ENCODE measurements at regions not wholly inside any gene's neighbourhood (a gene's known extent, or its start where the extent isn't known, plus 50 kb on each side); places are given as distances from the start of the nearest gene placed in this dataset.

DNA sequence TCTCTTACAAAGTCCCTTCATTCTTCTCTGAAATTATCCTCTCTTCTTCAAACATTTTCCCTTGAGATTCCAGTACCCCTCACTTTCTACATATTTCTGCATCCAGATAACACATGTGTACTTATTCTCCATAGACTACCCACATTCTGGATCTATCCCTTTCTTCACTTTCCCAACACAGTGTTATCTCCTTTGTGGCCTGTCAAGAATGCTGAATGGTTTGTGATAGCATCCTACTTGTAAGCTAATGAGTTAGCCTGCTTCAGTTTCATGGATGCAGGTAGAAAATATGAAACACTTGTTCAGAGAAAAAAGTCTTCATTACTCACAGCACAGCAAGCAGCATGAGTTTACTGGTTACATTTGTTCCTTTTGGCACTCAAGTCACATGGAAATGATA, 245.4 kb downstream of the HTR1B start:
- no peaks in the 10 kb centered on the region for H3K27me3 ChIP-seq (replicated peaks; ENCODE audit: control insufficient read depth, insufficient read depth, low read length)

DNA sequence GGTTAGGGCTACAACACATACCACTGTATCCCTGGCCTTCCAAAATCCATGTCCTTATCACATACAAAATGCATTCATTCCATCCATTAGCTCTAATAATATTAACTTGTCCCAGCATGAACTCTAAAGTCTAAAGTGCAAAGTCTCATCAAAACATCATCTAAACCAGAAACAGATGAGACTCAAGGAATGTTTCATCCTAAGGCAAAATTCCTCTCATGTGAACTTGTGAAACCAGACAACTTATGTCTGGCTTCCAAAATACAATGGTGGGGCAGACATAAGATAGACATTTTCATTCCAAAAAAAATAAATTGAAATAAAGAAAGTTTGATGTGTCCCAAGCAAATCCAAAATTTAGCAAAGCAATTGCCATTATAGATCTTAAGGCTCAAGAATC, 257.4 kb downstream of the HTR1B start:
- TF ChIP-seq CTCF (IDR thresholded peaks at IDR 0.05; ENCODE audit: insufficient read depth, low read length, poor library complexity, severe bottlenecking), result no peak
- DNase-seq (ENCODE audit: extremely low read depth, insufficient read length), result no peak
- Histone ChIP-seq H3K36me3 (ENCODE audit: control insufficient read depth, insufficient read depth, low read length) (no peaks in the 10 kb centered on the region), H3K4me3 (replicated peaks; ENCODE audit: low read depth, low read length) (no peak overlapping the region), H3K27me3 (replicated peaks; ENCODE audit: control insufficient read depth, insufficient read depth, low read length) (no peaks in the 10 kb centered on the region)

More for the DNA sequence above, 245.4 kb downstream of the HTR1B start:
- Histone ChIP-seq H3K4me3 (replicated peaks; ENCODE audit: low read depth, low read length) (no peak overlapping the region), H3K36me3 (ENCODE audit: control insufficient read depth, insufficient read depth, low read length) (no peaks in the 10 kb centered on the region)
- TF ChIP-seq CTCF (IDR thresholded peaks at IDR 0.05; ENCODE audit: insufficient read depth, low read length, poor library complexity, severe bottlenecking), result no peak
- DNase-seq (ENCODE audit: extremely low read depth, insufficient read length), result no peak

DNA sequence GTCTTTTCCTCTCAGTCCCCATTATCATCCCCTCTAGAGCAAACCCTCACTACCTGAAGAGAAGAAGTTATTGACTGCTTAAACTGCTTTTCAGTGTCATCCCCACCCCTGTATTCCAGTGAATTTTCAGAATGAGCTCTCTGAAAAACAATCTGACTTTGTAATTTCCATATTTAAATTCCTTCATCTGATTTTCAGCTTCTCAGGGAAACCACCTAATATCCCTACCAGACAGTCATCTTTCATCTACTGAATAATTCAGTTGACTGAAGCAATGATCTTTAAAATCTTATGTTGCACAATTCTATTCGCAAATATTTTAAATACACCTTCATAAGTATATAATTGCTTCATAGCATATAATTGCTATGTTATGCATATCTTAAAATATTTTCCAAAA, 258.7 kb downstream of the HTR1B start:
- no peak for TF ChIP-seq CTCF (IDR thresholded peaks at IDR 0.05; ENCODE audit: insufficient read depth, low read length, poor library complexity, severe bottlenecking)
- no peak for DNase-seq (ENCODE audit: extremely low read depth, insufficient read length)

DNA sequence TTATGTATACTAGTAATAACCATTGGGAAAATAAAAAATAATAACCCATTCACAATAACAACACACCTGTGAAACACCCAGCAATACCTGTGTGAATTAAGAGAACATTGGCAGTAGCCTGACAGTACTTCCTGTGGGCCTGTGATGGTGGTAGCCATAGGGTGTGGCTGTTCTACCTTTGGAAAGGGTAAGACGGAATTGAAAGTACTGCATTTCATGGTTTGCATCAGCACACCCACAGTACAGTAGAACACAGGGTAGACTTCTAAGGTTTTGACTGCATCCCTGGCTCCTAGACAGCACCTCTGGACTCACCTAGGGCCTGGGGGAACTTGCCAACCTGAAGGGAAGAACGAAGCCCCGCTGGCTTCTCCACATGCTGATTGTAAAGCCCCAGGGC, 279.8 kb downstream of the HTR1B start:
- H3K4me3 ChIP-seq (replicated peaks; ENCODE audit: low read depth, low read length), result no peak overlapping the region
- H3K27me3 ChIP-seq (replicated peaks; ENCODE audit: control insufficient read depth, insufficient read depth, low read length), result no peaks in the 10 kb centered on the region
- no peak for DNase-seq (ENCODE audit: extremely low read depth, insufficient read length)
- H3K36me3 ChIP-seq (ENCODE audit: control insufficient read depth, insufficient read depth, low read length), result no peaks in the 10 kb centered on the region
- no peak for TF ChIP-seq CTCF (IDR thresholded peaks at IDR 0.05; ENCODE audit: insufficient read depth, low read length, poor library complexity, severe bottlenecking)

More for the DNA sequence above, 258.7 kb downstream of the HTR1B start:
- Histone ChIP-seq H3K27me3 (replicated peaks; ENCODE audit: control insufficient read depth, insufficient read depth, low read length) (no peaks in the 10 kb centered on the region), H3K36me3 (ENCODE audit: control insufficient read depth, insufficient read depth, low read length) (no peaks in the 10 kb centered on the region), H3K4me3 (replicated peaks; ENCODE audit: low read depth, low read length) (no peak overlapping the region)

DNA sequence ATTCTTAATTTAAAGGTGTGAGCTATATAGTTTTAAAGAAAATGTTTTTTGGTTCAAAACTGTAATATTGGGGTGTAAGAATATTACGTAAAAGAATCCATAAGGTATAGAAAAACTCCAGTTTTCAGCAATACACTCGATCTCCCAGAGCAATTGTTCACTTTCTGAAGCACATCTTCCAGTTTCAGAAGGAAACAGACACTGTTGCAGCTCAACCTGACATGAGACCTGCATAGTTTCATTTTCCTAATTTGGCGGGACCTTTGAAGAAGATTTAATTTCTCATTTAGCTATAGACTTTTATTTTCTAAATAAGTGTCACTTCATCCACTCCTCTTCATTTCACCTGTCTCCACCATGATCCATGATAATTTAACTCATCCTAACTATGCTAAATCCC, 281.5 kb downstream of the HTR1B start:
- Histone ChIP-seq H3K4me3 (replicated peaks; ENCODE audit: low read depth, low read length) (no peak overlapping the region), H3K27me3 (replicated peaks; ENCODE audit: control insufficient read depth, insufficient read depth, low read length) (no peaks in the 10 kb centered on the region), H3K36me3 (ENCODE audit: control insufficient read depth, insufficient read depth, low read length) (no peaks in the 10 kb centered on the region)
- DNase-seq (ENCODE audit: extremely low read depth, insufficient read length), result no peak
- TF ChIP-seq CTCF (IDR thresholded peaks at IDR 0.05; ENCODE audit: insufficient read depth, low read length, poor library complexity, severe bottlenecking), result no peak

DNA sequence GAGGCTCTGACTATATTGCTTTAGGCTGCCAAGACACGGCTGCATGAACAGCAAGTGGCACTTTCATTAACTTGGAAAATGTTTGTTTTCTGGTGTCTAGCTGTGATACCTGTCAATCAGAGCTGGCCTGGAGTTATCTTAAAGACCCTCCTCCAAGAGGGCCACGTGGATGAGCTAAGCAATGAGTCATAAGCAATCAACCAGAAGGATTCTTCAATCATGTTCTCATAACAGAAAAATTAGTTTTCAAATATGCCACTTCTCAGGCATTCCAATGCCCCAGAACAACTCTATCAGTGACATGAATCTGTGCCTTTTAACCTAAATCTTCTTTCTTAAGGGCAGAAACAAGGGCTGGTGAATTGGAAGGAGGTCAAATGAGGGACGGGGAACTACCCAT, 283.0 kb downstream of the HTR1B start:
- H3K36me3 ChIP-seq (ENCODE audit: control insufficient read depth, insufficient read depth, low read length), result no peaks in the 10 kb centered on the region
- H3K4me3 ChIP-seq (replicated peaks; ENCODE audit: low read depth, low read length), result no peak overlapping the region
- no peak for TF ChIP-seq CTCF (IDR thresholded peaks at IDR 0.05; ENCODE audit: insufficient read depth, low read length, poor library complexity, severe bottlenecking)
- no peaks in the 10 kb centered on the region for H3K27me3 ChIP-seq (replicated peaks; ENCODE audit: control insufficient read depth, insufficient read depth, low read length)
- no peak for DNase-seq (ENCODE audit: extremely low read depth, insufficient read length)
